ENCODE measurements at regions not wholly inside any gene's neighbourhood (a gene's known extent, or its start where the extent isn't known, plus 50 kb on each side); places are given as distances from the start of the nearest gene placed in this dataset.

- intact Hi-C loops (cut with micrococcal nuclease; ENCODE audit: unreplicated experiment) (loop anchor here (5.0 to 10.0 kb wide), 4 partner anchors 84 to 1248 kb away; partner anchors contain the start of gene ZNF608), in situ Hi-C loops (cut with MboI) (no loop called here)
- SMC1A ChIA-PET (ENCODE audit: uncharacterized antibody, unreplicated experiment) = interaction anchor here (0.5 to 5.4 kb wide), 22 partner anchors 9 to 257 kb away, joined by 3 to 78 read pairs (median 4); partner anchors contain the start of gene ZNF608
- Histone ChIP-seq H3K4me2 (ENCODE audit: control insufficient read depth, insufficient read depth) (peak overlapping the region; percentile 90; the same call in 1 of the 2 replicates), H3K36me3 (ENCODE audit: control insufficient read depth in 2 of 2, insufficient read depth in 2 of 2, low read length in 1 of 2) (no peaks in the 10 kb centered on the region), H3K79me2 (ENCODE audit: control insufficient read depth, insufficient read depth, low read length) (no peaks in the 10 kb centered on the region), H3K27ac (ENCODE audit: control insufficient read depth, insufficient read depth) (peak overlapping the region; percentile 86), H2AFZ (ENCODE audit: control insufficient read depth, low read depth, low read length) (peak overlapping the region; percentile 76), H4K20me1 (ENCODE audit: control insufficient read depth, insufficient read depth) (no peaks in the 10 kb centered on the region), H3K9ac (ENCODE audit: control insufficient read depth, insufficient read depth, low read length) (peak overlapping the region; percentile 6; the same call in 1 of the 2 replicates), H3K4me1 (ENCODE audit: control insufficient read depth, insufficient read depth, low read length) (peaks cover 30% of the 10 kb centered on the region), H3K9me3 (replicated peaks; ENCODE audit: control insufficient read depth, insufficient read depth, low read length) (no peaks in the 10 kb centered on the region; the same call in 2 of the 3 replicates), H3K27me3 (replicated peaks in 1 of 2; ENCODE audit: control insufficient read depth in 2 of 2, insufficient read depth in 2 of 2, low read length in 1 of 2) (no peaks in the 10 kb centered on the region), H3K4me3 (no peak overlapping the region)
- no peak for ATAC-seq
- peak; percentile 23 for FAIRE-seq
- RAD21 ChIA-PET (ENCODE audit: unreplicated experiment) = interaction anchor here (0.7 to 5.5 kb wide), 17 partner anchors 10 to 220 kb away, joined by 3 to 190 read pairs (median 5); partner anchors contain the start of gene ZNF608
- no peak for DNase-seq (ENCODE audit: low read depth, low spot score)
- WGBS (ENCODE audit: insufficient coverage, insufficient replicate concordance, low lambda C conversion rate, missing lambda C conversion rate) = 80% methylated on average over 1 of the region's 1 CpG
- BruUV-seq (replicated peaks) = no TSS peak
- POLR2A ChIA-PET = interaction anchor here (1.0 to 1.4 kb wide), 3 partner anchors 13 to 175 kb away, joined by 4 to 6 read pairs (median 6); no protein-coding TSS in a partner anchor
- CTCF ChIA-PET = interaction anchor here (0.8 to 2.4 kb wide), 6 partner anchors 10 to 30 kb away, joined by 3 to 9 read pairs (median 4); no protein-coding TSS in a partner anchor
- TF ChIP-seq EGR1 (IDR thresholded peaks at IDR 0.05; ENCODE audit: borderline replicate concordance in 1 of 2, low read depth in 2 of 2, low read length in 2 of 2) (no peak), NFXL1 (IDR thresholded peaks at IDR 0.05; ENCODE audit: borderline replicate concordance) (no peak), ZNF274 (IDR thresholded peaks at IDR 0.05; ENCODE audit: insufficient read depth, insufficient read length) (no peak), PBX3 (IDR thresholded peaks at IDR 0.05; ENCODE audit: insufficient replicate concordance, low read depth, low read length) (no peak), NFYA (IDR thresholded peaks at IDR 0.05; ENCODE audit: borderline replicate concordance, low read depth, low read length) (no peak), ZNF384 (IDR thresholded peaks at IDR 0.05; ENCODE audit: borderline replicate concordance, low read depth, low read length) (no peak), JUND (IDR thresholded peaks at IDR 0.05; ENCODE audit: low read depth, low read length) (no peak), WRNIP1 (IDR thresholded peaks at IDR 0.05; ENCODE audit: borderline replicate concordance, low read depth, low read length) (no peak), MEF2A (IDR thresholded peaks at IDR 0.05; ENCODE audit: insufficient read depth, low read depth, low read length) (peak; percentile 43; the same call in 1 of the 2 replicates), YY1 (IDR thresholded peaks at IDR 0.05; ENCODE audit: low read depth, low read length) (no peak), SUPT20H (IDR thresholded peaks at IDR 0.05; ENCODE audit: borderline replicate concordance, control insufficient read depth, low read depth, low read length) (no peak), RELB (IDR thresholded peaks at IDR 0.05; ENCODE audit: low read depth) (no peak), DPF2 (IDR thresholded peaks at IDR 0.05) (no peak), ETV6 (conservative IDR thresholded peaks at IDR 0.05 in 1 of 2, IDR thresholded peaks at IDR 0.05 in 1 of 2; ENCODE audit: borderline replicate concordance in 1 of 2, low read depth in 1 of 2) (no peak), KDM1A (IDR thresholded peaks at IDR 0.05; ENCODE audit: borderline replicate concordance) (no peak), ZNF24 (IDR thresholded peaks at IDR 0.05) (no peak)
- TF ChIP-seq, protein P1, sequence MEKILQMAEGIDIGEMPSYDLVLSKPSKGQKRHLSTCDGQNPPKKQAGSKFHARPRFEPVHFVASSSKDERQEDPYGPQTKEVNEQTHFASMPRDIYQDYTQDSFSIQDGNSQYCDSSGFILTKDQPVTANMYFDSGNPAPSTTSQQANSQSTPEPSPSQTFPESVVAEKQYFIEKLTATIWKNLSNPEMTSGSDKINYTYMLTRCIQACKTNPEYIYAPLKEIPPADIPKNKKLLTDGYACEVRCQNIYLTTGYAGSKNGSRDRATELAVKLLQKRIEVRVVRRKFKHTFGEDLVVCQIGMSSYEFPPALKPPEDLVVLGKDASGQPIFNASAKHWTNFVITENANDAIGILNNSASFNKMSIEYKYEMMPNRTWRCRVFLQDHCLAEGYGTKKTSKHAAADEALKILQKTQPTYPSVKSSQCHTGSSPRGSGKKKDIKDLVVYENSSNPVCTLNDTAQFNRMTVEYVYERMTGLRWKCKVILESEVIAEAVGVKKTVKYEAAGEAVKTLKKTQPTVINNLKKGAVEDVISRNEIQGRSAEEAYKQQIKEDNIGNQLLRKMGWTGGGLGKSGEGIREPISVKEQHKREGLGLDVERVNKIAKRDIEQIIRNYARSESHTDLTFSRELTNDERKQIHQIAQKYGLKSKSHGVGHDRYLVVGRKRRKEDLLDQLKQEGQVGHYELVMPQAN (conservative IDR thresholded peaks at IDR 0.05) = 0 out of 2 replicates have a peak, but pooled peaks have one; percentile 6
- TF ChIP-seq, protein P2, sequence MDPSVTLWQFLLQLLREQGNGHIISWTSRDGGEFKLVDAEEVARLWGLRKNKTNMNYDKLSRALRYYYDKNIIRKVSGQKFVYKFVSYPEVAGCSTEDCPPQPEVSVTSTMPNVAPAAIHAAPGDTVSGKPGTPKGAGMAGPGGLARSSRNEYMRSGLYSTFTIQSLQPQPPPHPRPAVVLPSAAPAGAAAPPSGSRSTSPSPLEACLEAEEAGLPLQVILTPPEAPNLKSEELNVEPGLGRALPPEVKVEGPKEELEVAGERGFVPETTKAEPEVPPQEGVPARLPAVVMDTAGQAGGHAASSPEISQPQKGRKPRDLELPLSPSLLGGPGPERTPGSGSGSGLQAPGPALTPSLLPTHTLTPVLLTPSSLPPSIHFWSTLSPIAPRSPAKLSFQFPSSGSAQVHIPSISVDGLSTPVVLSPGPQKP (IDR thresholded peaks at IDR 0.05; ENCODE audit: low read depth, low read length) = no peak
Observed at GRCh38 chr5:124923131-124923530, 176.7 kb upstream of the ZNF608 start.

Measured in GM12878 (cell line).